ENCODE measurements at regions not wholly inside any gene's neighbourhood (a gene's known extent, or its start where the extent isn't known, plus 50 kb on each side); places are given as distances from the start of the nearest gene placed in this dataset.

- TF ChIP-seq CTCF (IDR thresholded peaks at IDR 0.05; ENCODE audit: low read depth, low read length) = no peak
Observed at GRCh38 chr5:74179701-74180100, 460.8 kb downstream of the ENC1 start.

GRCh38 chr5:74179179-74179578 is 461.3 kb downstream of the ENC1 start:
- no peak for TF ChIP-seq CTCF (IDR thresholded peaks at IDR 0.05; ENCODE audit: low read depth, low read length)

More at GRCh38 chr5:74179701-74180100, 460.8 kb downstream of the ENC1 start:
- no peak for DNase-seq (ENCODE audit: low read depth in 2 of 2)
- no peak overlapping the region for H3K4me3 ChIP-seq (replicated peaks in 1 of 2; ENCODE audit: low read depth in 2 of 2, low read length in 2 of 2)

GRCh38 chr5:74177961-74178360 is 462.6 kb downstream of the ENC1 start:
- no peak for TF ChIP-seq CTCF (IDR thresholded peaks at IDR 0.05; ENCODE audit: low read depth, low read length)
- no peak for DNase-seq (ENCODE audit: low read depth in 2 of 2)
- no peak overlapping the region for H3K4me3 ChIP-seq (replicated peaks in 1 of 2; ENCODE audit: low read depth in 2 of 2, low read length in 2 of 2)

More at GRCh38 chr5:74179179-74179578, 461.3 kb downstream of the ENC1 start:
- peak; percentile 66 to 70 for DNase-seq (ENCODE audit: low read depth in 2 of 2)
- no peak overlapping the region for H3K4me3 ChIP-seq (replicated peaks in 1 of 2; ENCODE audit: low read depth in 2 of 2, low read length in 2 of 2)

GRCh38 chr5:74174366-74174765 is 466.2 kb downstream of the ENC1 start:
- no peak for TF ChIP-seq CTCF (IDR thresholded peaks at IDR 0.05; ENCODE audit: low read depth, low read length)
- no peak for DNase-seq (ENCODE audit: low read depth in 2 of 2)
- H3K4me3 ChIP-seq (replicated peaks in 1 of 2; ENCODE audit: low read depth in 2 of 2, low read length in 2 of 2) = no peak overlapping the region

GRCh38 chr5:74173665-74174064 is 466.9 kb downstream of the ENC1 start:
- H3K4me3 ChIP-seq (replicated peaks in 1 of 2; ENCODE audit: low read depth in 2 of 2, low read length in 2 of 2) = no peak overlapping the region
- DNase-seq (ENCODE audit: low read depth in 2 of 2) = no peak
- no peak for TF ChIP-seq CTCF (IDR thresholded peaks at IDR 0.05; ENCODE audit: low read depth, low read length)

GRCh38 chr5:74173241-74173640 is 467.3 kb downstream of the ENC1 start:
- no peak for DNase-seq (ENCODE audit: low read depth in 2 of 2)
- no peak for TF ChIP-seq CTCF (IDR thresholded peaks at IDR 0.05; ENCODE audit: low read depth, low read length)
- no peak overlapping the region for H3K4me3 ChIP-seq (replicated peaks in 1 of 2; ENCODE audit: low read depth in 2 of 2, low read length in 2 of 2)

GRCh38 chr5:74169701-74170100 is 470.8 kb downstream of the ENC1 start:
- H3K4me3 ChIP-seq (replicated peaks in 1 of 2; ENCODE audit: low read depth in 2 of 2, low read length in 2 of 2) = no peak overlapping the region
- no peak for TF ChIP-seq CTCF (IDR thresholded peaks at IDR 0.05; ENCODE audit: low read depth, low read length)
- no peak for DNase-seq (ENCODE audit: low read depth in 2 of 2)

Data from cardiac fibroblast (primary cell).